ENCODE measurements at regions not wholly inside any gene's neighbourhood (a gene's known extent, or its start where the extent isn't known, plus 50 kb on each side); places are given as distances from the start of the nearest gene placed in this dataset.
"Not testable (repeated sequence)": the region's sequence is repeated elsewhere in the genome, so short reads cannot be mapped to it uniquely, and the experiment has no call there.

- DNase-seq, result no peak
- H3K4me1 ChIP-seq (ENCODE audit: control insufficient read depth in 1 of 2, insufficient read depth in 2 of 2, low read length in 2 of 2), result no peaks in the 10 kb centered on the region
- no peaks in the 10 kb centered on the region for H3K27me3 ChIP-seq (ENCODE audit: control insufficient read depth in 2 of 2, insufficient read depth in 2 of 2, low read length in 2 of 2)
- no peak overlapping the region for H3K4me3 ChIP-seq (replicated peaks in 1 of 3; ENCODE audit: low read depth in 2 of 3, low read length in 3 of 3)
- no peaks in the 10 kb centered on the region for H3K79me2 ChIP-seq (ENCODE audit: insufficient read depth, low read length)
- H3K27ac ChIP-seq (ENCODE audit: low read depth in 1 of 2, low read length in 2 of 2), result no peak overlapping the region
- H3K9ac ChIP-seq (ENCODE audit: insufficient read depth, low read length, poor library complexity, severe bottlenecking), result no peak overlapping the region
- H3K4me2 ChIP-seq (replicated peaks; ENCODE audit: extremely low read depth, low read length, poor library complexity, severe bottlenecking), result no peak overlapping the region
- Mint-ChIP-seq H3K27me3 (ENCODE audit: low read depth in 3 of 3) (peaks cover 0 to 2% (median 0%) of the 10 kb centered on the region in 3 donors), H3K27ac (peak overlapping the region in 1 of 7 donors; percentile 18), H3K36me3 (no peaks in the 10 kb centered on the region), H3K9me3 (peaks cover 5 to 13% (median 6%) of the 10 kb centered on the region in 7 donors), H3K4me1 (no peaks in the 10 kb centered on the region), H3K4me3 (no peak overlapping the region)
- TF ChIP-seq CTCF (IDR thresholded peaks at IDR 0.05), result no peak
- H3K36me3 ChIP-seq (replicated peaks in 1 of 2; ENCODE audit: control insufficient read depth in 1 of 2, insufficient read depth in 2 of 2, low read length in 2 of 2), result no peaks in the 10 kb centered on the region
- WGBS (ENCODE audit: insufficient coverage), result 100% methylated on average over 1 of the region's 1 CpG
- H2AFZ ChIP-seq (ENCODE audit: insufficient read depth, low read depth, low read length, poor library complexity, severe bottlenecking), result no peak overlapping the region
- no peaks in the 10 kb centered on the region for H4K20me1 ChIP-seq (ENCODE audit: insufficient read depth, low read length)
- intact Hi-C loops (cut with micrococcal nuclease), result no loop called here
- no peaks in the 10 kb centered on the region for H3K9me3 ChIP-seq (replicated peaks in 1 of 2; ENCODE audit: control insufficient read depth in 1 of 2, insufficient read depth in 1 of 2, low read length in 2 of 2)
These were observed 157.7 kb upstream of the NAMPT start for GRCh38 chr7:106442476-106442875.

- H4K20me1 ChIP-seq (ENCODE audit: insufficient read depth, low read length); DNase-seq; H3K79me2 ChIP-seq (ENCODE audit: insufficient read depth, low read length); H3K27ac ChIP-seq (ENCODE audit: low read depth in 1 of 2, low read length in 2 of 2); H3K4me1 ChIP-seq (ENCODE audit: control insufficient read depth in 1 of 2, insufficient read depth in 2 of 2, low read length in 2 of 2); H3K9me3 ChIP-seq (replicated peaks in 1 of 2; ENCODE audit: control insufficient read depth in 1 of 2, insufficient read depth in 1 of 2, low read length in 2 of 2); H3K27me3 Mint-ChIP-seq (ENCODE audit: low read depth in 3 of 3); H3K4me3 ChIP-seq (replicated peaks in 1 of 3; ENCODE audit: low read depth in 2 of 3, low read length in 3 of 3); H3K4me2 ChIP-seq (replicated peaks; ENCODE audit: extremely low read depth, low read length, poor library complexity, severe bottlenecking); intact Hi-C loops (cut with micrococcal nuclease); H3K27me3 ChIP-seq (ENCODE audit: control insufficient read depth in 2 of 2, insufficient read depth in 2 of 2, low read length in 2 of 2); H3K27ac Mint-ChIP-seq; H3K4me3 Mint-ChIP-seq; H2AFZ ChIP-seq (ENCODE audit: insufficient read depth, low read depth, low read length, poor library complexity, severe bottlenecking); H3K36me3 ChIP-seq (replicated peaks in 1 of 2; ENCODE audit: control insufficient read depth in 1 of 2, insufficient read depth in 2 of 2, low read length in 2 of 2); H3K9ac ChIP-seq (ENCODE audit: insufficient read depth, low read length, poor library complexity, severe bottlenecking); H3K4me1 Mint-ChIP-seq; H3K36me3 Mint-ChIP-seq: not testable (repeated sequence)
- no CpG with 5 or more reads among the region's 2 CpGs for WGBS (ENCODE audit: insufficient coverage)
- peaks cover 5 to 17% (median 9%) of the 10 kb centered on the region in 7 donors for H3K9me3 Mint-ChIP-seq
These were observed 156.6 kb upstream of the NAMPT start for GRCh38 chr7:106441343-106441742.

GRCh38 chr7:106436933-106437332 lies 152.2 kb upstream of the NAMPT start:
- H3K4me1 Mint-ChIP-seq; H2AFZ ChIP-seq (ENCODE audit: insufficient read depth, low read depth, low read length, poor library complexity, severe bottlenecking); H3K9ac ChIP-seq (ENCODE audit: insufficient read depth, low read length, poor library complexity, severe bottlenecking); intact Hi-C loops (cut with micrococcal nuclease); H3K4me1 ChIP-seq (ENCODE audit: control insufficient read depth in 1 of 2, insufficient read depth in 2 of 2, low read length in 2 of 2); DNase-seq; H3K4me3 ChIP-seq (replicated peaks in 1 of 3; ENCODE audit: low read depth in 2 of 3, low read length in 3 of 3); H3K27me3 Mint-ChIP-seq (ENCODE audit: low read depth in 3 of 3); H3K9me3 ChIP-seq (replicated peaks in 1 of 2; ENCODE audit: control insufficient read depth in 1 of 2, insufficient read depth in 1 of 2, low read length in 2 of 2); H3K4me2 ChIP-seq (replicated peaks; ENCODE audit: extremely low read depth, low read length, poor library complexity, severe bottlenecking); H4K20me1 ChIP-seq (ENCODE audit: insufficient read depth, low read length); H3K27ac ChIP-seq (ENCODE audit: low read depth in 1 of 2, low read length in 2 of 2); H3K36me3 ChIP-seq (replicated peaks in 1 of 2; ENCODE audit: control insufficient read depth in 1 of 2, insufficient read depth in 2 of 2, low read length in 2 of 2); H3K36me3 Mint-ChIP-seq; H3K4me3 Mint-ChIP-seq; H3K27me3 ChIP-seq (ENCODE audit: control insufficient read depth in 2 of 2, insufficient read depth in 2 of 2, low read length in 2 of 2); H3K79me2 ChIP-seq (ENCODE audit: insufficient read depth, low read length); H3K27ac Mint-ChIP-seq: not testable (repeated sequence)
- peaks cover 5 to 15% (median 9%) of the 10 kb centered on the region in 7 donors for H3K9me3 Mint-ChIP-seq
- WGBS (ENCODE audit: insufficient coverage), result no CpG with 5 or more reads among the region's 2 CpGs
